Superior temporal gyrus (tissue), 1 donor: ENCODE measurements at regions not wholly inside any gene's neighbourhood (a gene's known extent, or its start where the extent isn't known, plus 50 kb on each side); places are given as distances from the start of the nearest gene placed in this dataset.

Experiments
- DNase-seq: peaks from one replicate; pipeline ENCODE4 v3.0.0-alpha.2; 2016; ENCODE audit errors: extremely low spot score

DNA sequence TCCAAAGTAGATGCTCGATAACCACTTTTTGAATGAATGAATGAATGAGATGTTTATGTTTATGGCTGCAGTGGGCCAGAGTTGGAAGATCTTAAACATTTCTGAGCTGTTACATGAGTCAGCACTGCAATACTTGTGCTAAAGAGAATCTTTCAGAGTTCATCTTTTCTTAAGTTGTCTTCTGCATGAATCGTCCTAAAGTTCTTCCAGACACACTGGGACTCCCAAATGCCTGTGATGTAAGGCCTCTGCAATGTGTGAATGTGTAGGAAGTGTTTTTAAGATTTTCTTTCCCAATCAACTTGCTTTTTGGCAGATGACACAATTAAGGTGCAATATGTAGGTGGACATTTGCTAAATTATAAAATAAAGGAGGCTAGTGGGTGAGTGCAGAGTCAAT lies 50.3 kb upstream of the TRIM9 start:
- DNase-seq: no peak

- peak; percentile 3 for DNase-seq
Measured at GRCh38 chr14:51147183-51147582, 52.3 kb upstream of the TRIM9 start.

- DNase-seq: no peak
Measured at GRCh38 chr14:51155326-51155725, 60.4 kb upstream of the TRIM9 start.

DNA sequence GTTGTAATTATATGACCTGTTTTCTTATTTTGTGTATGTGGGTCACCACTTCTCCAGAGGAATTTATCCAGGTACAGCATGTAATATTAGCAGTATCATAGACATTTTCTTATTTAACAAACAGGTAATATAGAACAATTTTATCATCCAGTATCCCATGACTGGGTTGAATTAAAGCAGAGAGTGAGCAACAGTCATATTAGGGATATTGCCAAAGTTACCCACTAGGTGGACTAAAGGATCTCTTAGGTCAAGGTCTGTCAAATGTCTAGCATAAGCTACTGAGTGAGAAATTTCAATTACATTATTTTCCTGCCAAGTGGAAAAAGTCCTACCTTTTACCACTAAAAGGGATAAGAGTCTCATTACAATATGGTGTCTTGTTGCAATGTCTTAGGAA lies 62.1 kb upstream of the TRIM9 start:
- DNase-seq: no peak

GRCh38 chr14:51160871-51161270 lies 66.0 kb upstream of the TRIM9 start:
- DNase-seq: no peak

GRCh38 chr14:51165415-51165814 lies 70.5 kb upstream of the TRIM9 start:
- no peak for DNase-seq

GRCh38 chr14:51167587-51168214 lies 72.3 kb upstream of the TMX1 start:
- DNase-seq: no peak

GRCh38 chr14:51168215-51168613 lies 71.8 kb upstream of the TMX1 start:
- no peak for DNase-seq

DNA sequence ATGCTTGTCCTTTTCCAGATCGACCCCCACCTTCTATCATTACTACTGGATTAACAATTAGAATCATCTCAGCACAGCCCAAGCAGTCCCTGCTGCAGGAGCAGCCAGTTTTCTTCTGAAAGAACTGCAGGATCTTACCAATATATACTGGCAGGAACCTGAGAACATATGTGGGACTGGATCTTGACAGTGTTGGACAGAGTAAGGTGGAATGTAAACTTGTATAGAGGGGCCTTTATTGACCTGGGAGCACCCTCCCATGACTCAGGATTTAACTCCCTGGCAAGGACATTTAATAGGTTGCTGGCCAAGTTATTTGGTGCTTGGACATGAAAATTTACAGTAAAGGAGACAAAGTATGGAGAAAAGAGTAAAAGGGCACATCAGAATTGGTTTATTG lies 66.2 kb upstream of the TMX1 start:
- no peak for DNase-seq

DNA sequence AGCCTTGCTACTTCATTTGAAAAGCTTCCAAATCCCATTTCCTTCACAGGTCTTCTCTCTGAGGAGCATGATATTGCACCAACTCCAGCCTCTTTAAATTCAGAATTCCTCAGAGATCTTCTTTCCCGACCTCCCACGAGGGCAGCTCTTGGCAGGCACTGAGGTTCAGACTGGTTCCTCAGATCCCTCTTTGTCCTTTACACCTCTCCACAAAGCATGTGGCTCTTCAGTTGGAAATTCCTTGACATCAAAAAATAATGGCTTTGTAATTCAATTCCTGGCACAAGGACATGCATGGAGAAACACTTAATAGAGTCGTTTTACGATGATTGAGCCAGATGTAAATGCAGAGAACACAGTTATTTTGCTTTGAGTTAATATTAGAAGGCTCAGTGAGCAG lies 63.2 kb upstream of the TMX1 start:
- DNase-seq: no peak

DNA sequence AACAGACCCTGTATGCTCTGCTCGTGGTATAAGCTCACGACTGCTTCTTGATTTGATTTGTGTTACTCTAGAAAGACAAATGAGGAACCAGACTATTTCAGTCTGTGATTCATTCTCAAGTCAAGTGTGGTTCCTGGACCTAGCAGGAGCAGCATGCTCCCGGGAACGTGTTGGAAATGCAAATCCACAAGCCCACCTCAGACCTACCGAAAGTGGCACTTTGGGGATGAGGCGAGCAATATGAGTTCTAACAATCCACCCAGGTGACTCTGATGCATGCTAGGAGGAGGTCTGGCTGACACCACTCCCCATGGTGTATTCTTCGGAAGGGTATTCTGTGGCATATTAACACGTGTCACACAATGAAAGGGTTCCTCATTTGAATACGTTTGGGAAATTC lies 59.5 kb upstream of the TMX1 start:
- DNase-seq: no peak

- peak; percentile 57 for DNase-seq
Measured at GRCh38 chr14:51182131-51182565, 57.9 kb upstream of the TMX1 start.

GRCh38 chr14:51185180-51185579 lies 54.9 kb upstream of the TMX1 start:
- no peak for DNase-seq

DNA sequence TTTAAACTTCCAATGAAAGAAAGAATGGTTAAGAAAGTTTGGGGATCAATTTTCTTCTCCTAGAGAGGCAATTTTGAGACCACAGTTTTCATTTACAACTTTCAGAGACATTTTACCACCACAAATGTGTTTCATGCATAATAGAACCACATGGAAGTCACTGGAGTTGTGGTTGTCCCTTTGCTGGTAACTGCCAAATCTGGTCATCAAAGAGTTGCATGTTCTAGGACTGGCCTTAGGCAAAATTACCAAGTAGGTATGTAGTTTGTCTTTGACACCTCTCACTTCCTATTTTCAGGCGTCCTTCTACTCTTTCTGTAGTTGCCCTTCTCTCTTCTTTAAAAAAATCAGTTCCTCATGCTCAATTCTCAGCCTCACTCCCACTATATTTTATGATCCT lies 54.3 kb upstream of the TMX1 start:
- no peak for DNase-seq

- DNase-seq: peak; percentile 74
Measured at GRCh38 chr14:51188566-51189185, 51.4 kb upstream of the TMX1 start.

DNA sequence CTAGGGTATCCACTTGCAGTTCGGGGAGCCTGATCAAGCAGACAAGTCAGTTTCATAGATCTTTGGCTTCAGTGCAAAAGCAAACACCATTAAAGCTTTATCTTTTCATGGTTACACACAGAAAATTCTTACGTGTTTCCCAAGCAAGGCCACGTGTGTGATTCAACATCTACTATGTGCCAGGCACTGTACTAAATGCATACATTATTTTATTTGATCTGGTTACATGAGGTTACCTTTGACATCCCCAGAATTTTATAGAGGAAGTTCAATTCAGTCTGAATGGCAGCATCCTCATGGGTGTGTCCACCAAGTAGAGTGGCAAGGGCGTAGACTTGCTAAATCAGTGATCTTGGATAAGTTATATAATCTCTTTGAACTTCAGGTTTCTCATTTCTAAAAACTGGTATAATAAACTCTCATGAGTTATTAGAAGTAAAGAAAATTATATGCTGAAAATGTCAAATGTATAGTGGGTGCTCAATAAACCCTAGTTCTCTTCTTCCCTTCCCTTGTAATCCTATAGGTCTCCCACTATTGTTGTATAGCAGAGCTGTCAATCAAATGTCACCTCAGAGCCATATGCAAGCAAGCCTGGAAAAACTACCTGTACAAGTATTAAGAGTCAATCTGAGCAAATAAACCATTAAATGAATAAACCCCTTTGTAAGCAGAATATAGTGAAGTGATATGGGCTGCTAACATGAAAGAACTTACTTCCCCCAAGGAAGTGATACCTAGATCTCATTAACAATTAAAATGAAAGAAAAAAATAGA lies 50.3 kb upstream of the TMX1 start:
- DNase-seq: no peak
